ENCODE measurements at regions not wholly inside any gene's neighbourhood (a gene's known extent, or its start where the extent isn't known, plus 50 kb on each side); places are given as distances from the start of the nearest gene placed in this dataset.

GRCh38 chr5:173833196-173833985 lies 54.8 kb upstream of the CPEB4 start:
- H3K36me3 ChIP-seq = no peaks in the 10 kb centered on the region
- peak overlapping the region; percentile 65 to 94 (median 85) for H3K4me2 ChIP-seq
- peak overlapping the region in 1 of 10 experiments; percentile 16; a peak in 1 of 20 replicates for H3K4me3 ChIP-seq
- TF ChIP-seq Cebpa-rat (IDR thresholded peaks at IDR 0.05) = no peak
- no peaks in the 10 kb centered on the region for H4K20me1 ChIP-seq
- H3K27ac ChIP-seq = peak overlapping the region in 7 of 11 experiments; percentile 41 to 83 (median 74); a peak in 11 of 22 replicates
- peaks cover 0 to 20% (median 6%) of the 10 kb centered on the region in 11 experiments; a peak in 17 of 22 replicates for H3K9me3 ChIP-seq (replicated peaks in 1 of 11)
- peak overlapping the region in 3 of 11 experiments; percentile 2 to 66 (median 28); a peak in 3 of 22 replicates for H3K9ac ChIP-seq
- H3K27me3 ChIP-seq = peaks cover 0 to 6% (median 0%) of the 10 kb centered on the region in 11 experiments; a peak in 2 of 22 replicates
- peaks cover 48 to 88% (median 76%) of the 10 kb centered on the region in 10 experiments for H3K4me1 ChIP-seq

GRCh38 chr5:173834071-173834771 lies 53.9 kb upstream of the CPEB4 start:
- Histone ChIP-seq H3K27ac (peak overlapping the region in 7 of 11 experiments; percentile 49 to 83 (median 74); a peak in 12 of 22 replicates), H3K4me1 (peaks cover 45 to 82% (median 70%) of the 10 kb centered on the region in 10 experiments), H3K27me3 (peaks cover 0 to 6% (median 0%) of the 10 kb centered on the region in 11 experiments; a peak in 2 of 22 replicates), H3K9me3 (replicated peaks in 1 of 11) (peaks cover 0 to 15% (median 0%) of the 10 kb centered on the region in 11 experiments; a peak in 5 of 22 replicates), H3K4me3 (no peak overlapping the region), H4K20me1 (no peaks in the 10 kb centered on the region), H3K4me2 (peak overlapping the region in 10 of 11 experiments; percentile 6 to 94 (median 84); a peak in 18 of 22 replicates), H3K9ac (peak overlapping the region in 3 of 11 experiments; percentile 37 to 66 (median 43); a peak in 3 of 22 replicates), H3K36me3 (no peaks in the 10 kb centered on the region)
- TF ChIP-seq Cebpa-rat (IDR thresholded peaks at IDR 0.05) = no peak

- no peaks in the 10 kb centered on the region for H3K36me3 ChIP-seq
- H3K4me1 ChIP-seq = peaks cover 36 to 73% (median 61%) of the 10 kb centered on the region in 10 experiments
- no peaks in the 10 kb centered on the region for H4K20me1 ChIP-seq
- H3K4me2 ChIP-seq = peak overlapping the region; percentile 39 to 90 (median 81); a peak in 21 of 22 replicates
- H3K4me3 ChIP-seq = peak overlapping the region in 2 of 10 experiments; percentile 1; a peak in 3 of 20 replicates
- H3K9ac ChIP-seq = peak overlapping the region in 5 of 11 experiments; percentile 22 to 55 (median 37); a peak in 7 of 22 replicates
- H3K9me3 ChIP-seq (replicated peaks in 1 of 11) = peaks cover 0 to 15% (median 0%) of the 10 kb centered on the region in 11 experiments; a peak in 5 of 22 replicates
- TF ChIP-seq Cebpa-rat (IDR thresholded peaks at IDR 0.05) = peak in 4 of 11 experiments; percentile 16 to 71 (median 44); a peak in 4 of 22 replicates
- peak overlapping the region in 9 of 11 experiments; percentile 8 to 83 (median 61); a peak in 16 of 22 replicates for H3K27ac ChIP-seq
- peaks cover 0 to 6% (median 0%) of the 10 kb centered on the region in 11 experiments; a peak in 2 of 22 replicates for H3K27me3 ChIP-seq
Observed at GRCh38 chr5:173835131-173835530, 53.0 kb upstream of the CPEB4 start.

GRCh38 chr5:173835661-173836060 lies 52.5 kb upstream of the CPEB4 start:
- Histone ChIP-seq H3K27ac (peak overlapping the region in 9 of 11 experiments; percentile 8 to 83 (median 61); a peak in 16 of 22 replicates), H3K4me2 (peak overlapping the region; percentile 39 to 90 (median 81); a peak in 20 of 22 replicates), H4K20me1 (no peaks in the 10 kb centered on the region), H3K4me1 (peaks cover 30 to 68% (median 55%) of the 10 kb centered on the region in 10 experiments), H3K36me3 (no peaks in the 10 kb centered on the region), H3K9me3 (replicated peaks in 1 of 11) (peaks cover 0 to 15% (median 0%) of the 10 kb centered on the region in 11 experiments; a peak in 5 of 22 replicates), H3K27me3 (peaks cover 0 to 6% (median 0%) of the 10 kb centered on the region in 11 experiments; a peak in 2 of 22 replicates), H3K9ac (peak overlapping the region in 4 of 11 experiments; percentile 29 to 55 (median 40); a peak in 7 of 22 replicates), H3K4me3 (peak overlapping the region in 1 of 10 experiments; percentile 1; a peak in 1 of 20 replicates)
- TF ChIP-seq Cebpa-rat (IDR thresholded peaks at IDR 0.05) = no peak

GRCh38 chr5:173837654-173838053 lies 50.5 kb upstream of the CPEB4 start:
- H3K4me2 ChIP-seq = no peak overlapping the region
- H3K27ac ChIP-seq = no peak overlapping the region
- H3K4me3 ChIP-seq = no peak overlapping the region
- H3K9ac ChIP-seq = no peak overlapping the region
- TF ChIP-seq Cebpa-rat (IDR thresholded peaks at IDR 0.05) = 0 out of 22 replicates have a peak, but pooled peaks of 1 of the 11 experiments have one; percentile 9
- no peaks in the 10 kb centered on the region for H4K20me1 ChIP-seq
- H3K36me3 ChIP-seq = no peaks in the 10 kb centered on the region
- peaks cover 0 to 15% (median 0%) of the 10 kb centered on the region in 11 experiments; a peak in 5 of 22 replicates for H3K9me3 ChIP-seq (replicated peaks in 1 of 11)
- peaks cover 0 to 6% (median 0%) of the 10 kb centered on the region in 11 experiments; a peak in 2 of 22 replicates for H3K27me3 ChIP-seq
- H3K4me1 ChIP-seq = peaks cover 10 to 48% (median 35%) of the 10 kb centered on the region in 10 experiments

All from BLaER1 treated with 17β-estradiol and CSF1 and Interleukin-3, amounts not matched to agents 10 nM and 100 nM (cell line).